ENCODE measurements at regions not wholly inside any gene's neighbourhood (a gene's known extent, or its start where the extent isn't known, plus 50 kb on each side); places are given as distances from the start of the nearest gene placed in this dataset.

- TF ChIP-seq, protein P1, sequence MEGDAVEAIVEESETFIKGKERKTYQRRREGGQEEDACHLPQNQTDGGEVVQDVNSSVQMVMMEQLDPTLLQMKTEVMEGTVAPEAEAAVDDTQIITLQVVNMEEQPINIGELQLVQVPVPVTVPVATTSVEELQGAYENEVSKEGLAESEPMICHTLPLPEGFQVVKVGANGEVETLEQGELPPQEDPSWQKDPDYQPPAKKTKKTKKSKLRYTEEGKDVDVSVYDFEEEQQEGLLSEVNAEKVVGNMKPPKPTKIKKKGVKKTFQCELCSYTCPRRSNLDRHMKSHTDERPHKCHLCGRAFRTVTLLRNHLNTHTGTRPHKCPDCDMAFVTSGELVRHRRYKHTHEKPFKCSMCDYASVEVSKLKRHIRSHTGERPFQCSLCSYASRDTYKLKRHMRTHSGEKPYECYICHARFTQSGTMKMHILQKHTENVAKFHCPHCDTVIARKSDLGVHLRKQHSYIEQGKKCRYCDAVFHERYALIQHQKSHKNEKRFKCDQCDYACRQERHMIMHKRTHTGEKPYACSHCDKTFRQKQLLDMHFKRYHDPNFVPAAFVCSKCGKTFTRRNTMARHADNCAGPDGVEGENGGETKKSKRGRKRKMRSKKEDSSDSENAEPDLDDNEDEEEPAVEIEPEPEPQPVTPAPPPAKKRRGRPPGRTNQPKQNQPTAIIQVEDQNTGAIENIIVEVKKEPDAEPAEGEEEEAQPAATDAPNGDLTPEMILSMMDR (IDR thresholded peaks at IDR 0.05 in 4 of 5, conservative IDR thresholded peaks at IDR 0.05 in 1 of 5) = no peak
- no peak for TF ChIP-seq POLR2A (IDR thresholded peaks at IDR 0.05)
These were observed 68.5 kb upstream of the SHH start for GRCh38 chr7:155880721-155881120.

Data from gastrocnemius medialis (tissue), 4 donors.